Myocyte (in vitro differentiated cells): ENCODE measurements at regions not wholly inside any gene's neighbourhood (a gene's known extent, or its start where the extent isn't known, plus 50 kb on each side); places are given as distances from the start of the nearest gene placed in this dataset.

Experiments
- DNase-seq: peaks from one replicate; pipeline ENCODE4 v3.0.0-alpha.2; 2012; ENCODE audit warnings: low read depth

DNA sequence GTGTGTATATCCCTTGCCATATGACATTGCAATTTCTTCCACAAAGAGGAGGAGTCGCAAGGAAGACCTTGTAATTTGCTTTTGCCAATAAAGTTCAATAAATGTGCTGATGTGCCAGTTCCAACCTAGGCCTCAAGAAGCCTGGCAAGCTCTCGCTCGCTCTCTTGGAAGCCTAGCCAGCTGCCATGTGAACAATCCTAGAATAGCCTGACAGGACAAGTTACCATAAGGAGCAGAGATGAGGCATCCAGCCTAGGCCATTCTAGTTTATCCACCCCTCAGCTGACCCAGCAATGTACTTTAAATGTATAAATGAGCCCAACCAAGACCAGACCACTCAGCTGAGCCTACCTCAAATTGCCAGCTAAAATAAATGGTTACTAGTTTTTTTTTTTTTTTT, 145.7 kb upstream of the QRFPR start:
- no peak for DNase-seq

DNA sequence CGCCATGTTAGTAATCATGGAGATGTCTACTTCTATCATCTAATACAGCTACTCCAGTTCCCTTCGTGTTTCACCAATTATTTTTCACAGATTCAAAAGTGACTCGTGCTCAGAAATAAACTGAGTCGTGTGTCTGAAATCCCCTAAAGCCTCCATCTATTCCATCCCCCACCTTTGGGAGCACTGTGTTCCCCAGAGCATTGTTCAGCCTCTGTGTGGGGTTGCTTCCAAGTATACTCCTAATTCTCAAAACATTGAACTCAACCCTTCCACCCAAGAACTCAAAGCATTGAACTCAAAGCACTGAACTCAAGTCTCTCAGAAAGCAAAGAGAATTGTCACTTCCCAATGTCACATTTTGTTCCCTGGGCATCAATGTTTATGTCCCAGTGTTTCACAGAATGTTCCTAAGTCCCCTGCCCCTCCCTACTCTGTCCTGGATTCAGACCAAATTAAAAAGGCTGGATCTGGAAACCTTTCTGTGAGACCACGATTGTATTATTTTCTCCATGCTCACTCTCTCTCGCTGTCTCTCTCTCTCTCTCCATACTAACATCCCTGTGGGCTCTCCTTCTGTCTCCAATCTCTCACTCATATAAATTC, 138.5 kb upstream of the QRFPR start:
- DNase-seq = no peak

DNA sequence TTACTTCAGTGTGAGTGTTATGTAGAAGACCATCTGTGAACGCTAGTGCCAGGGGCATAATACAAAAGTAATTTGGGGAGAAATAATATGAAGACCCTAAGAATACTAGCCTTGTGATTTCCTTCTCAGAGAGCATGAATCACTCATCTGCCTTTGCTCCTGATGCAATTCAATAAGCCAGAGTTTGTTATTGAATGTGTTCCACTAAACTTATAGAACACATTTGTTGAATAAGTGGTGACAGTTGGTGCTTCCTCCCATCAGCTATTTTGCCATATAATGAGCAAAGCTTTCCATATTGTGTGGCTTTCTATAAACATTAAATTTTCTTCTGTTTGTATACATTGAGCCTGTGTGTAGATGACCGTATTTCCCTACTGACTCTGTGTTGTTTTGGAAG, 136.4 kb upstream of the QRFPR start:
- DNase-seq = no peak

DNA sequence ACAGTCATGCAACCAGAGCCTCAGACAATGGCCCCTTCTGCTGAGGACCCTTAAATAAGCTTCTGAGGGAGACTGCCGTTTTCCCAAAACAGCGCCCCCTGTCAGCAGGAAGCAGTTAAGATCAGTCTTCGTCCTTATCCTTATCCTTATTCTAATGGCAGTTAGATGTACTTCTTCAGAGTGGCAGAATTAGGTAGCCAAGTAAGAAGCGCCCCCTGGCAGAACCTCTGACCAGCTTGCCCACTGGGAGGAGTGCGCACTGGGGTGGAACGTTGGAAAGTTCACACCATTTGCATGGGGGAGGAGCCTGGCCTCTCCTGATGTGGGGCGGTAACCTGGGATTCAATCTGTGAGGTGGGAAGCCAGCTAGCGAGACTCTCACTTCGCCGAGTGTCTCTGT, 133.6 kb upstream of the QRFPR start:
- DNase-seq = no peak

DNA sequence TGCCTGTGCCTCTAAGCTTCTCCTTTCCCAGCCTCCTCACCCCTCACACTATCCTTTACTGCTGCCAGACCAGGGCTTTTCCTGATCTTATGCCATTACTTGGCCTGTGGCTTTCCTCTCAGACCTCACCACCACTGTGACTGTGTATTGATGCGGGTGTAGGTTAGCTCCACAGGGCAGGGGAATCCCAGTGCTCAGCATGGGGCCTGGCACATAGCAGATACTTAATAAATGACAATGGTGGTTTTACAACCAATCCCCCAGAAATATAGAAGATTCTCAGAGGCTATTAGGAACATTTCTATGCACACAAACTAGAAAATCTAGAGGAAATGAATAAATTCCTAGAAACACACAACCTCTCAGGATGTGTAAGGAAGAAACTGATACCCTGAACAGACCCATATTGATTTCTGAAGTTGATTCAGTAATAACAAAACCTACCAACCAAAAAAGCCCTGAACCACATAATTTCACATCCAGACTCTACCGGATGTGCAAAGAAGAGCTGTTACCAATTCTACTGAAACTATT, 129.6 kb upstream of the QRFPR start:
- DNase-seq = no peak

DNA sequence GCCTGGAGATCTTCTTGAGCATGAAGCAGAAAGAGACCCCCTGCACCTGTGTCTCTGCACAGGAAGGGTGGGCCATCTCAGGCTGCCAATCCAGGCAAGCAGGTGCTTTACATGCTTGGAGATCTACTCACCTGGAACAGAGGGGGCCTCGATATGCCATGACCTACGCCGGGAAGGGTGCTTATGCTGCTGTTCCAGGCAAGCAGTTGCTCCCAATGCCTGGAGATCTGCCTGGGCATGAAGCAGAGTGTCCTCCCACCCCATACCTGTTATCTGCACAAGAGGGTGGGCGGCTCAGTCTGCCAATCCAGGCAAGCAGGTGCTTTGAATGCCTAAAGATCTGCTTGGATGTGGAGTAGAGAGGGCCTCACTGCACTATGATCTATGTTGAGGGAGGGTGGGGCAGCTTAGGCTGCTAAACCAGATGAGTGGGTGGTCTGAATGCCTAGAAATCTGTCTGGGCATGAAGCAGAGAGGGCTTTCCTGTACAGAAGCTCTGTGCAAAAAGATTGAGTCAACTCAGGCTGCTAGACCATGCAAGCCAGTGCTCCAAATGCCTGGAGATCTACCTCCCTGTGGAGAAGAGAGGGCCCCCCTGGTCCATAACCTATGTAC, 104.5 kb upstream of the QRFPR start:
- no peak for DNase-seq

DNA sequence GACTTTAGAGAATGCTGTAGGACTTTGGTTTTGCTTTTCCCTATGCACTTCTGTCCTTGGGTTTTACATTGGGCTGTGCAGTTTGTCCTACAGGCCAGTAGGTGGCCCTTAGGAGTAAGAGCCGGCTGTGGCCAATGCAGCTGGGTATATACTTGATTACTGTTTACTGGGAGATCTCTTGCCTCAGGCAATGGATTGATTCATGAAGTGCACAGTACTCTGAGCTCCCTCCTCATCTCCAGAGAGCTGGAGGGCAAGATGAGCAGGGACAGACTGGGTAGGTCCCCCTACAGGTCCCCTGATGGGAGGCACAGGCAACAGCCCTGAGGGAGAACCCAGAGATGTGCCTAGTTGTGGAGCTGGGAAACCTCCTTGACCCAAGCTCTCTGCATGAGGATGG, 103.8 kb upstream of the QRFPR start:
- peak; percentile 57 for DNase-seq

DNA sequence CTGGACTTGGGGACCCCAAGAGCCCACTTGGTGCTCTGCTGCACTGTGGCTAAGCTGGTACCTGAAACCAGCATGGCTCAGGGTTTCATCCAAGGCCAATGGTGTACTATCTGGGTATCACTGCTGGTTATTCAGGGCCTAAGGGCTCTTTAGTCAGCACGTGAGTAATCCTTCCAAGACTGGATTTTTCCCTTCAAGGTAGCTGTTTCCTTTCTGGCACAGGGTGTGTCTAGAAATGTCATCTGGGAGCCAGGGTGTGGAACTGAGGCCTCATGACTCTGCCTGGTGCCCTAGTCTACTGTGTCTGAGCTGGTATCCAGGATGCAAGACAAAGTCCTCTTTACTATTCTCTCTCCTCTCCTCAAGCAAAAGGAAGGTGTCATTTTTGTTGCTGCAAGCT, 99.0 kb upstream of the QRFPR start:
- no peak for DNase-seq

DNA sequence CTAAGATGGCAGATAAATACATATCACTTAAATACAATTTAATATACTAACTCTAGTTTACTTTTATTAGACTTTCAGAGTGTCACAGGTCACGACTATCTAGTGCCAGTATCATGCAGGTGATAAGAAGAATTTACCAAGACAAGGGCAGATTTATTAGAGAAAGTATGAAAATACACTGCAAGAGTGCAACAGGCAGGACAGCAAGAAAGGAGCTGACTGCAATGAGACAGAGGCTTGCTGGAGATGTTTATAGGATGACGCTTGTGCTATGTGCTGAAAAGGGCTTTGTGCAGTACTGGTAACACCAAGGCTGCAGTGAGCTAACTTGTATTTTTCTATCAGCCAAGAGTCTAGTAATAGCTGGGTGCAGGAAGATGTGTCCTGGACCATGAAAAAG, 96.7 kb upstream of the QRFPR start:
- no peak for DNase-seq

DNA sequence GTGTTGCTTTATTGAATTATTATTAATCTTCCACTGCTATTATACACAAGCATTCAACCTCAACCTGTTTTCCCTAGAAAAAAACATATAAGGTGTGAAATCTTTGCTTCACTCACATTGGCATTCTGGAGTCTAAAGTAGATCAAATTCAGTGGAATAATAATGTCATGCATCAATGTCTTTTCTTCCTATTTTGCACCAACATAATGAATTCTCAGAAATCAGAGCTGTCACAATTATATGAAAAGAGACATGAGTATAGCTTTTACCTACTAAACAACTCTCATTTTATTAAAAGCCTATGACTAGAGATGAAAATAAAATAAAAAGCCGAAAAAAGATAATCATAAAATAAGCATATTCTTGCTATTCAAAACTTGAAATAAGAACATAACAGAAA, 96.3 kb upstream of the QRFPR start:
- no peak for DNase-seq

DNA sequence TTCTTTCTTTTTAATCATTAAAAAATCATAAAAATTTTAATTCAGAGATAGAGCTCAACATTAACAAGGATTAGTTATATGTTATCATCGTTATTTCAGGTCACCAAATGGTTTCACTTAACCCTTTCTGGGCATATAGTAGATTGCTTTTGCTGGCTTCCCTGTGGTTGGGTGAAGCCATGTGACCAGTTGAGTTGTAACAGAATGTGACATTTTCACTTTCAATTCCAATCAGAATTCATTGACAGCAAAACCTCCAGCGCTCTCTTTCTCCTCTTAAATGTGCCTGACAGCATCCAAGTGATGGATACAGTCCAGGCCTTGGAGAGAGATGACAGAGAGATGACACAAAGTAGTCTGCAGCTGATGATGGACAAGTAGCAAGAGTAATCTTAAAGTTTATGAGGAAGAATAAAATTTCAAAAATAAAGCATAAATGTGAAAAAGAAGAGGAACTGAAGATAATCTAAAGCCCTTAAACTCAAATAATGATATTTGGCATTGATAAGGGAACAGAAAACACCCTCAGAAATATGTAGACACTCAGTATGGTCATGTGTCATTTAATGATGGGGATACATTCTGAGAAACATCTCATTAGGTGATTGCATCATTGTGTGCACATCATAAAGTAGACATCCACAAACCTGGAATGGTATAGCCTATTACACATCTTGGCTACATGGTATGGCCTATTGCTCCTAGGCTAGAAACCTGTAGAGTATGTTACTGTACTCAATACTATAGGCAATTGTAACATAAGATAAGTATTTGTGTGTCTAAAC, 92.3 kb upstream of the QRFPR start:
- no peak for DNase-seq

DNA sequence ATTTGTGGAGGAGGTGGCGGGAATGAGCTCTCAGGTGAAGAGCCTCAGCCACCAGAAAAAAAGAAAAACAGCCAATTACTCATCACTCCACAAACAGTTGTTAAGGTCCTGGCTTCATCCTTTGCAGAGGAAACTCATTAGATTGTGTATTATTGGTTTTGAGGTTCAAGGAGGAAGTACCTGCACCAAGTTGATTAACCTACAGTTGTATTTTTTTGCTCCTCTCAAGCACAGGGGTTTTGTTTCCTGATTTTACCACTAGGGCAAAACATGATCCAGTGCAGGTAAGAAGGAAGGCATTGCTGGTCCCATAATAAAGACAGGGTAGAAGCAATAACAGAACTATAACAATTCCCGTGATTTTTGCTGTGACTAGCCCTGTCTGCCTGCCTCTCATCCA, 84.0 kb upstream of the QRFPR start:
- DNase-seq = no peak

DNA sequence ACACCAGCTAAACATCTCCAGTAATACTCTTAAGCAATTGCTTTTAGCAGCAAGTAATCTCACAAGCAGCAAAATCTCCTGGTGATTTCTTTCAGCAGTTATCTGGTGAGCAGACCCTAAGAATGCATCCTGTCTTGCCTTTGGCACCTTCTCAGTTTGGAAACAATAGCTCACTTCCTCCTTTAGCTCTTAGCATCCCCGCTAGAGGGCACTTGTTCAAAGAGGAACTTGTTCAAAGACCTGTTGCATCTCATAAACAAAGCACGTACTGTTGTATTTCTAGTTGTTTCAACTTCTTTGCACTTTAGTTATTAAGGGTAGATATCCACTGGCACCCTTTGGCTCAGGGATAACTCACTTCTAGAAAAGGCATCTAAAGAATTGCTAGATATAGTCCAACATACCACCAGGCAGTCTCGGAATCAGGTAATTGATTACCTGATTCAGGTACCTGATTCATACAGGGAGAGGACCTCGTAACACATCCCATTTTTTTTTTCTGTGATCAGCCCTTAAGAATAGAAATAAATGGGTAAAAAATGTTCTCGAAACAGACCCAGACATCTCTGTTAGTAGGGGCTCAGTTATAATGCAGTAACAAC, 81.9 kb upstream of the QRFPR start:
- DNase-seq = peak; percentile 65

DNA sequence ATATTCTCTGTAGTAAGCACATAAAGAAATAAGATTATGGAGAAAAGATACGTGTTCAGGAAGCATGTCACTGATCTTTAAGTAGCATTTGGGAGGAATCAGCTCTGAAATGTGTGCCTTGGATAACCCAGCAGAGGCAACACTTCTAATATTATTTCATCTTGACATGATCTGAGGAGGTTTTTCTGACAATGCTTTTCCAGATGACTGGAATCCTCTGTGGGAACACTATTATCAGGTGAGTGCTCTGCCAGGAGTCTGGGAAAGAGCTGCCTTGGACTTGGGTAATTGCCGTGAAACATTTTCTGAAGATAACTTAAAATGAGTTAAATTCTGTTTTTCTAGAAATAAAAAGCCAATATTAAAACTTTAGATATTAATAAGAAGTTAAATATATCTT, 78.2 kb upstream of the QRFPR start:
- no peak for DNase-seq

DNA sequence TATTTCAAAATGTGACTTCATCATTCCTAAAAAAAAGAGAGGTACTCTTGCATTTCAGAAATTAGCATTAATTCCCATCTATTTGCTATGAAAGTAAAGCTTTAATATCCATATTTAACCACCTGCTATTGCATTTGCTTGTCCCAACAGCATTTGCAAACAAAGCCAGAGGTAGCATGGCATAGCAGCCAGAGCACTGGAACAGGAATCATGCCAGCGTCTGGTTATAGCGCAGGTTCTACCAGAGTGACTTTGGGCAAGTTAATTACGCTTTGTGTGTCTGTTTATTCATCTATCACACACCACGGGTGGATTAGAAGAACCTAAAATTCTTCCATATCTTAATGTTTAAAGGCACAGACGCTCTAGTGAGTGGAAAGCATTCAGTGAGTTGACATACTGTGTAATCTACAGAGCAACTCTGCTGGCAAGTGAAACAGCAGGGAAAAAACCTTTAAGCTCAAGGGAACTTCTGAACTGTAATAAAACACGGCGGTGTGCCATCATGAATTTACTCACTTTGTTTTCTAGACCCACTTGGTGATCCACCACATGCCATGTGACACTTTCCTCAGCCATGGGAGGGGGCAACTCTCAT, 76.6 kb upstream of the QRFPR start:
- no peak for DNase-seq

DNA sequence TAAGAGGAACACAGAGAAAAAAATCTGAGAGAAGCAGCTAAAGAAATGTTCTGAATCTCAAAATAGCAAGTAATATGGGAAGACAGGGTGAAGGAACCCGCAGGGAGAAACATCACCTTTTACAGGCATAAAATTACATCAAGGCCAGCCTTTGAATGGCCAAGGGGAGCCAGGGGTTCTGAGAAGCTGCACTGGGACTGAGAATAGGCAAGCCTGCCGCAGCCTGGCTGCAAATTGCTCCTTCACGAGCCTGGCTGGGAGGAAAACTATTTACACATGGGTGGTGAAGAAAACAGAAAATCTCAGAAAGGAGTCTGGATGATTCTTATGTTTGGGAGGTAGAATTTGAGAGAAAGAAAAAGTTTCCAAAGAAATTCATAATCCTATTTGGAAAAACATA, 74.5 kb upstream of the QRFPR start:
- DNase-seq = no peak

DNA sequence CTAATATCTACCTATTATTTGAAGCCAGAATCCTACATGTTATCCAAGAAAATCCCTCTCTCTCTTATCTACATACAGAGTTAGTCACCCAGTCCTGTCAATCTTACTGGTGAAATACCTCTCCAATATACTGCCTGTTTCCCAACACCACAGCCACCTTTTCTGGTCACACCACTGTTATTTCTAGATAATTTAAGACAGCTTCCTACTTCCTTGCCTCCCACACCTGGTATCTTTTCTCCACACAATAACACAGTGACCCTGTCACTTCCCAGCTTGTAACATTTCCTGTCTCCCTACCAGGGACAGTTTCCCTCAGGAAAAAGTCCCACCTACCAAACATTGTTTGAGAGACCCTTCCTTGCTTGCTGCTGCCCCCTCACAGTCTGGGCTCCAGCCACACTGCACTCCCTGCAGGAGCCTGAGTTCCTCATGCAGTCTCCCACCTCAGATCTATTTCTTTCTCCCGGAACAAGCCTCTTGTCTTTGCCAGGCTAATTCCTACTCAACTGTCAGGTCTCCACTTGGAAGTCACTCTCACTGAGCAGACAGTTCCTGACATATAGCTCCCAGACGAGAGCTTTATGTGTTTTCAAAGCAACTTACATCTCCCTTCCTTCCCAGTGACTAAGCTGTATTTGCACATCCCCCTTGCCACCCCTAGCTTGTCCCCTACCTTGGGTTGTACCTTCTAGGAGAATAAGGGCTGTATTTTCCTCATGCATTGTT, 73.6 kb upstream of the QRFPR start:
- no peak for DNase-seq

DNA sequence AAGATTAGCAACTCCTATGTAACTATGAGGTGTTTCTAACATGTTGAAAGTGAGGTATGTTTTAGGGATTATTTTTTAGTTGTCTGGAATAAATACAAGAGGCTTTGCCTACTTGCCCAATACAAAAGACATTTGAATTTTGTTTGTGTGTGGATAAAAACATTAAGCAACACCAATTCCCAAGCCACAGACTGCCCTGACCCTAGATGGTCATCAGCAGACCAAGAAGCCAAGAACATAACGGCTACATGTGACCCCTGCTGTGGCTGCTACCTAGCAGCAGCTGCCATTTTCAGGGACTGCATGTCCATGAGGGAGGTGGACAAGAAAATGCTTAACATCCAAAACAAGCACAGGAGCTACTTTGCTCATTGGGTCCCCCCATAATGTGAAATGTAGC, 70.5 kb upstream of the QRFPR start:
- DNase-seq = no peak

DNA sequence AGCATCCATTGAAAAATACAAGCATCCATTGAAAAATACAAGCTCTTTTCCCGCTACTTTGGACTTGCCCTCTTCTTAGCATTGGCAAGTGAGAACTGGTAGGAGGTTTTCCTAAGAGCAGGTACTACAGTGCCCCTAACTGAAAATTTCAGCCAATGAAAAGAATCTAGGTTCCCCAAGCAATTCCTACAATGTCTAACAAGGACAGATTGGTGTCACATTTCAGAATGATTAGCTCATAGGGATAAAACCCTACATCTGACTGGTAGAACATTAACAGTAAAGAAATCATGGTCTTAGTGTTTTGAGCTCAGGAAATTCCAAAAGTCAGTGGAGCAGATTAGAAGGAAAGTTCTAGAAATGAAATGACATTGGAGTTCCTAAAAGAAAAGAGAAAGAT, 68.6 kb upstream of the QRFPR start:
- no peak for DNase-seq

DNA sequence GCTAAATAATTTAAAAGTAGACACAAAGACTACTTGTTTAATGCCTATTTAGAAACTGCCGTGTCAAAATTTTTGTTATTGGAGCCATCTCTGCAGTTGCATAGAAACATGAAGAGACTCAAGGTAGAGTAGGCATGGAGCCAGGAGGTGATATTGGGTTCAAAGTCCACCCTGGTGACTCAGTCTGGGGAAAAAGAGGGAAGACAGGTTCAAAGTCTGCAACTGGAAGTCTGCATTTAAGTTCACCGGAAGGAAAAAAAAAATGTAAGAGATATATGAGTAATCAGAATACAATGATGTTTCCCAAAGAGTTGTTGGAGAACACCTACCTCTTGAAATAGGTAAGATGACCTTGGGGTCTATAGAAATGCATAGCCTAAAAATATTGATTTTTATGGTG, 67.4 kb upstream of the QRFPR start:
- DNase-seq = no peak

DNA sequence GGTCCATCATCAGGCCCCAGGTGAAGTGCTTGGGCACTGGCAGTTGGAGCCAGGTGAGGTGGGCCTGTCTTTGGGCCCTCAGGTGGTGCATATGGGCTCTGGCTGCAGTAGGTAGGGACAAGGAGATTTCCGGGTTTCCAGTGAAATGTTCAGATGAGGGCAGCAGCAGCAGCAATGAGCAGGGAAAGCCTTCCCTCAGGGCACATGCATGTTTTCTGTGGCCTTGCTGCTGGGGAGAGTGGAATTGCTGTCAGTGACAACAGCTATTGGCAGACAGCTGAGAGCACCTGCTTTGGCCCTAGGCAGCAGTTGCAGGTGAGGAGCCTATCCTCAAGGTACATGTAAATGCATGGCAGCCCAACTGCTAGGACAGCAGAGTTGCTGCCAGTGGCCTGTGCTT, 58.9 kb upstream of the QRFPR start:
- DNase-seq = no peak
